K562 (cell line): ENCODE measurements at regions not wholly inside any gene's neighbourhood (a gene's known extent, or its start where the extent isn't known, plus 50 kb on each side); places are given as distances from the start of the nearest gene placed in this dataset.

Source experiments
- ATAC-seq: fragments of 200-7000 bp; cut with Tn5 transposase; 3 replicates; pipeline ENCODE4 v1.9.1; 2020; ENCODE audit warnings: moderate library complexity
- BruUV-seq: library from RNA; stranded (reverse); fragments of 400-500 nt; replicated peaks from 2 replicates; lab custom pipeline; 2021; lab: Mats Ljungman, UMichigan
- CTCF ChIA-PET: fragments of 300-600 bp; formaldehyde crosslinking; extraction: SDS; loops from one replicate; lab custom pipeline; 2021; ENCODE audit warnings: low intra/inter-chr PET ratio; lab: Yijun Ruan, JAX
- POLR2A ChIA-PET: fragments of 300-600, 350-650 bp; sonication (Branson Sonifier 250); formaldehyde crosslinking; extraction: SDS; loops from one replicate; lab custom pipeline; 2021; ENCODE audit warnings: antibody characterized with exemption, inconsistent platforms; lab: Yijun Ruan, JAX
- DNase-seq, 4 experiments: peaks; one replicate each; pipeline versions ENCODE4 v3.0.0 to v3.0.0-alpha.2; 2011 to 2018; ENCODE audit warnings: low spot score in 3 of 4, mixed read lengths in 3 of 4; ENCODE audit errors: extremely low read depth in 1 of 4
- FAIRE-seq: peaks from 2 replicates; lab custom pipeline; 2011; peaks lifted over from hg19 to GRCh38; lab: Jason Lieb, UNC
- H2AFZ ChIP-seq: 2 replicates; pipeline ENCODE4 v1.6.0; 2011; ENCODE audit warnings: low read depth, low read length, control low read depth, inconsistent platforms
- H3K27ac ChIP-seq: fragments of 200-600 bp; 3 replicates; pipeline ENCODE4 v1.8.0; 2011; ENCODE audit warnings: low read depth, mild to moderate bottlenecking, control low read depth, inconsistent platforms, low read length, moderate library complexity, mixed read lengths; ENCODE audit errors: extremely low read depth
- H3K27me3 ChIP-seq, 2 experiments: fragments of 300-600 bp in 1 of 2; 2 replicates in 1 of 2; 3 replicates in 1 of 2; pipeline versions ENCODE4 v1.6.0 to v1.8.0; 2011; ENCODE audit warnings: inconsistent platforms in 2 of 2, low read length in 2 of 2, mild to moderate bottlenecking in 1 of 2, mixed read lengths in 1 of 2, moderate library complexity in 1 of 2; ENCODE audit not compliant: control insufficient read depth in 2 of 2, insufficient read depth in 2 of 2
- H3K36me3 ChIP-seq: fragments of 300-600 bp; 3 replicates; pipeline ENCODE4 v1.8.0; 2011; ENCODE audit warnings: mild to moderate bottlenecking, low read length, inconsistent platforms; ENCODE audit not compliant: control insufficient read depth, insufficient read depth
- H3K4me1 ChIP-seq, 2 experiments: fragments of 200-600 bp in 1 of 2; replicated peaks in 1 of 2; 2 replicates in 1 of 2; 3 replicates in 1 of 2; pipeline versions ENCODE4 v1.5.1 to v1.8.0; 2011; ENCODE audit warnings: inconsistent platforms in 2 of 2, low read length in 2 of 2, mild to moderate bottlenecking in 1 of 2, mixed read lengths in 1 of 2, moderate library complexity in 1 of 2; ENCODE audit not compliant: control insufficient read depth in 2 of 2, insufficient read depth in 2 of 2
- H3K4me2 ChIP-seq: 2 replicates; pipeline ENCODE4 v1.6.1; 2011; ENCODE audit warnings: low read length, control low read depth, inconsistent platforms, mixed read lengths; ENCODE audit not compliant: insufficient read depth
- H3K4me3 ChIP-seq: fragments of 200-600 bp; sonication (generic), shearing (Covaris generic); 2 replicates; pipeline ENCODE4 v1.5.1; 2016; ENCODE audit warnings: control low read depth, inconsistent platforms
- H3K79me2 ChIP-seq: fragments of 200-600 bp; 3 replicates; pipeline ENCODE4 v1.8.0; 2011; ENCODE audit warnings: low read length, inconsistent platforms; ENCODE audit not compliant: control insufficient read depth, insufficient read depth
- H3K9ac ChIP-seq, 2 experiments: 2 replicates each; pipeline versions ENCODE4 v1.6.0 to v1.6.1; 2011; ENCODE audit warnings: low read depth in 2 of 2, low read length in 2 of 2, control low read depth in 1 of 2, inconsistent platforms in 1 of 2, mild to moderate bottlenecking in 1 of 2, mixed read lengths in 1 of 2; ENCODE audit not compliant: insufficient read depth in 1 of 2
- H3K9me1 ChIP-seq: one replicate; pipeline ENCODE4 v1.6.0; 2011; ENCODE audit warnings: inconsistent platforms, mild to moderate bottlenecking, low read length, moderate library complexity; ENCODE audit not compliant: control insufficient read depth, insufficient read depth
- H3K9me3 ChIP-seq: replicated peaks from 2 replicates; pipeline ENCODE4 v1.5.1; 2011; ENCODE audit warnings: low read depth, low read length, inconsistent platforms; ENCODE audit not compliant: control insufficient read depth, insufficient read depth
- H4K20me1 ChIP-seq: replicated peaks from 2 replicates; pipeline ENCODE4 v1.6.1; 2011; ENCODE audit warnings: low read length, inconsistent platforms, mixed read lengths; ENCODE audit not compliant: control insufficient read depth, insufficient read depth
- BMI1 ChIP-seq: fragments of 150-350 bp; IDR thresholded peaks from 2 replicates; pipeline ENCODE4 v1.6.1; 2014; ENCODE audit warnings: low read length
- BRCA1 ChIP-seq, 2 experiments: fragments of 450-650 bp in 1 of 2; sonication (generic) in 1 of 2; formaldehyde crosslinking in 1 of 2; IDR thresholded peaks; 2 replicates each; pipeline versions ENCODE4 v1.5.0 to v1.6.1; 2017 to 2020; ENCODE audit warnings: mild to moderate bottlenecking in 1 of 2, missing genetic modification reagents in 1 of 2
- C11orf30 ChIP-seq: fragments of 450-650 bp; IDR thresholded peaks from 2 replicates; pipeline ENCODE4 v1.6.1; 2016; ENCODE audit warnings: low read depth, mild to moderate bottlenecking
- CBX3 ChIP-seq, 2 experiments: IDR thresholded peaks; 1 replicate in 1 of 2; 2 replicates in 1 of 2; pipeline ENCODE4 v1.6.1; 2012; ENCODE audit warnings: inconsistent platforms in 2 of 2, low read length in 2 of 2, borderline replicate concordance in 1 of 2, control low read depth in 1 of 2
- CREB3L1 ChIP-seq: fragments of 450-650 bp; IDR thresholded peaks from 2 replicates; pipeline ENCODE4 v1.6.1; 2014; ENCODE audit warnings: low read depth, mild to moderate bottlenecking, moderate library complexity, borderline replicate concordance
- DNMT1 ChIP-seq: fragments of 450-650 bp; IDR thresholded peaks from 2 replicates; pipeline ENCODE4 v1.6.1; 2016; ENCODE audit warnings: antibody characterized with exemption, mild to moderate bottlenecking
- ETS1 ChIP-seq: conservative IDR thresholded peaks from 2 replicates; pipeline ENCODE4 v1.6.1; 2011; ENCODE audit warnings: low read depth, mild to moderate bottlenecking, low read length; ENCODE audit not compliant: control insufficient read depth
- GABPB2 ChIP-seq: fragments of 250-450 bp; sonication (Bioruptor Pico); conservative IDR thresholded peaks from 2 replicates; pipeline ENCODE4 v1.5.1; 2021; ENCODE audit warnings: mild to moderate bottlenecking
- MED1 ChIP-seq: sonication (generic); formaldehyde crosslinking; IDR thresholded peaks from 2 replicates; pipeline ENCODE4 v1.8.1; 2023; ENCODE audit warnings: missing genetic modification reagents, borderline replicate concordance
- PTBP1 ChIP-seq: fragments of 200-400 bp; formaldehyde crosslinking; IDR thresholded peaks from 2 replicates; pipeline ENCODE4 v1.6.1; 2017; ENCODE audit warnings: low read depth, low read length
- TRIM24 ChIP-seq, 2 experiments: fragments of 450-650 bp; IDR thresholded peaks; 2 replicates each; pipeline ENCODE4 v1.6.1; 2016
- U2AF2 ChIP-seq: fragments of 200-400 bp; formaldehyde crosslinking; optimal IDR thresholded peaks from 2 replicates; pipeline ENCODE3; 2017; ENCODE audit warnings: low read depth, mild to moderate bottlenecking, low read length
- ZBTB49 ChIP-seq: sonication (generic); formaldehyde crosslinking; IDR thresholded peaks from 2 replicates; pipeline ENCODE4 v1.8.0; 2022; ENCODE audit warnings: missing genetic modification reagents, mild to moderate bottlenecking, borderline replicate concordance
- ZNF133 ChIP-seq: fragments of 250-450 bp; sonication (Bioruptor Pico); IDR thresholded peaks from 2 replicates; pipeline ENCODE4 v1.4.0; 2020; ENCODE audit warnings: mild to moderate bottlenecking
- ZNF274 ChIP-seq: IDR thresholded peaks from 2 replicates; pipeline ENCODE4 v1.6.1; 2011; ENCODE audit warnings: low read depth, mild to moderate bottlenecking, low read length, moderate library complexity, borderline replicate concordance
- WGBS: fragments of 100-300 bp; shearing (Covaris generic); methylation state at CpG from one replicate; pipeline ENCODE4 v1.1.6; 2016; ENCODE audit warnings: low coverage, mixed read lengths; ENCODE audit not compliant: insufficient coverage; ENCODE audit errors: missing lambda C conversion rate; 5-methylcytosine and 5-hydroxymethylcytosine counted together
- in situ Hi-C: fragments of 300-500 bp; cut with MboI; formaldehyde crosslinking; loops from 4 replicates; pipeline ENCODE4 v1.15.0; 2018; ENCODE audit warnings: inconsistent platforms, mixed read lengths
- intact Hi-C: fragments of 100-400 bp; cut with micrococcal nuclease; formaldehyde crosslinking; loops from 2 replicates; pipeline ENCODE4 v1.14.2; 2022

GRCh38 chr22:48083502-48083901 is 1321.1 kb downstream of the TBC1D22A start:
- H3K79me2 ChIP-seq = no peaks in the 10 kb centered on the region
- H2AFZ ChIP-seq = no peak overlapping the region
- no peak overlapping the region for H3K9ac ChIP-seq
- no TSS peak for BruUV-seq
- FAIRE-seq (no peak), ATAC-seq (no peak), DNase-seq (no peak)
- no peaks in the 10 kb centered on the region for H3K4me1 ChIP-seq
- H3K4me2 ChIP-seq = no peak overlapping the region
- in situ Hi-C loops = no loop called here
- ChIA-PET POLR2A (no interaction called here), CTCF (no interaction called here)
- peaks cover 0 to 13% of the 10 kb centered on the region in 2 experiments; a peak in 2 of 5 replicates for H3K27me3 ChIP-seq
- H3K27ac ChIP-seq = no peak overlapping the region
- H3K4me3 ChIP-seq = no peak overlapping the region
- WGBS = 6% methylated on average over 10 of the region's 10 CpGs
- no peaks in the 10 kb centered on the region for H3K36me3 ChIP-seq
- intact Hi-C loops = no loop called here
- H3K9me3 ChIP-seq = no peaks in the 10 kb centered on the region
- TF ChIP-seq PTBP1 (no peak), U2AF2 (no peak), BRCA1 (IDR thresholded peaks at IDR 0.05) (no peak), BRCA1 (CRISPR knock-in tag; IDR thresholded peaks at IDR 0.05) (no peak), ZNF274 (no peak), GABPB2 (CRISPR knock-in tag) (no peak), ZBTB49 (CRISPR knock-in tag) (no peak), MED1 (CRISPR knock-in tag) (no peak), ZNF133 (CRISPR knock-in tag) (no peak), DNMT1 (no peak), TRIM24 (IDR thresholded peaks at IDR 0.05) (no peak), CBX3 (IDR thresholded peaks at IDR 0.05; ENCODE audit: borderline replicate concordance in 1 of 2, low read length in 2 of 2) (no peak), C11orf30 (no peak), CREB3L1 (no peak), ETS1 (no peak), BMI1 (no peak)
- H4K20me1 ChIP-seq = no peaks in the 10 kb centered on the region
- H3K9me1 ChIP-seq = no peaks in the 10 kb centered on the region
